Uterus (tissue), 3 donors: ENCODE measurements at regions not wholly inside any gene's neighbourhood (a gene's known extent, or its start where the extent isn't known, plus 50 kb on each side); places are given as distances from the start of the nearest gene placed in this dataset.

Source experiments
- DNase-seq, 2 donors: peaks; one replicate each; pipeline ENCODE4 v3.0.0-alpha.2; 2019 to 2020
- H3K27ac ChIP-seq, 2 donors: fragments of 200-600 bp; sonication (generic); 1 replicate in 1 of 2; 2 replicates in 1 of 2; pipeline ENCODE4 v1.5.1; 2016 to 2018
- H3K27me3 ChIP-seq, 2 donors: fragments of 200-600 bp; sonication (generic); one replicate each; pipeline ENCODE4 v1.5.1; 2018 to 2019; ENCODE audit warnings: control low read depth in 1 of 2
- H3K36me3 ChIP-seq, 2 donors: fragments of 200-600 bp; sonication (generic); one replicate each; pipeline ENCODE4 v1.5.1; 2019; ENCODE audit warnings: control low read depth in 1 of 2
- H3K4me1 ChIP-seq, 2 donors: fragments of 200-600 bp; sonication (generic); one replicate each; pipeline ENCODE4 v1.5.1; 2018 to 2019; ENCODE audit warnings: control low read depth in 1 of 2
- H3K4me3 ChIP-seq, 2 donors: fragments of 200-600 bp; sonication (generic); 1 replicate in 1 of 2; 2 replicates in 1 of 2; pipeline ENCODE4 v1.5.1; 2018 to 2019; ENCODE audit warnings: mild to moderate bottlenecking in 1 of 2
- H3K9me3 ChIP-seq, 2 donors: fragments of 200-600 bp; sonication (generic); one replicate each; pipeline ENCODE4 v1.5.1; 2019; ENCODE audit warnings: control low read depth in 1 of 2
- CTCF ChIP-seq, 4 experiments: fragments of 200-600 bp in 2 of 4; fragments of 450-650 bp in 2 of 4; sonication (generic) in 2 of 4; IDR thresholded peaks; one replicate each; pipeline ENCODE4 v1.5.1; 2016 to 2019; ENCODE audit warnings: antibody characterized with exemption in 4 of 4, mild to moderate bottlenecking in 2 of 4, moderate library complexity in 1 of 4
- POLR2A ChIP-seq, 2 donors: fragments of 450-650 bp; IDR thresholded peaks; one replicate each; pipeline ENCODE4 v1.6.1; 2016; ENCODE audit warnings: antibody characterized with exemption in 2 of 2, mild to moderate bottlenecking in 1 of 2, moderate library complexity in 1 of 2
- intact Hi-C: fragments of 100-400 bp; cut with DNase I; formaldehyde crosslinking; loops from one replicate; pipeline ENCODE4 v1.15.1; 2023; ENCODE audit warnings: low total_unique reads
- donor health status: DM: yes; HTN: yes; CAD: no.

DNA sequence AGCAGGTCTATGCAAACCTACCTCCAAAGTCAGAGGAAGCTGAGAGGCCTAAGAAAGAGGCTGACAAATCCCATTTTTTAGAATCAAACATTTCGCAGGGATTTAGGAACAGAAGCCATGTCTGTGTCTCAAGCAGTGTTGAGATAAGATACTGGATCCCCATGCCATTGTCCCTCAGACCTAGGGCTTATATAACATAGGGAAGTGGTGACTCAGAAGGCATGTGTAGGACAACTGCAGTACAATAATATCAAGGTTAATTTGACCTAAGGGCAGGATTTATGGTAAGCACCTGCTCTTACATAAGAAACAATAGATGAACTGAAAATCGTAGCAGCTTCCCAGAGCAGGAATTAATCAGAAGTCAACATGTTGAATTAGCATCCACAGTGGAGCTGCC lies 459.4 kb downstream of the ANXA1 start:
- H3K9me3 ChIP-seq, result no peaks in the 10 kb centered on the region
- DNase-seq, result no peak
- TF ChIP-seq CTCF (IDR thresholded peaks at IDR 0.05) (no peak), POLR2A (IDR thresholded peaks at IDR 0.05) (no peak)
- no peak overlapping the region for H3K27ac ChIP-seq
- intact Hi-C loops, result no loop called here
- no peak overlapping the region for H3K4me3 ChIP-seq
- H3K36me3 ChIP-seq, result no peaks in the 10 kb centered on the region
- no peaks in the 10 kb centered on the region for H3K4me1 ChIP-seq
- no peaks in the 10 kb centered on the region for H3K27me3 ChIP-seq

DNA sequence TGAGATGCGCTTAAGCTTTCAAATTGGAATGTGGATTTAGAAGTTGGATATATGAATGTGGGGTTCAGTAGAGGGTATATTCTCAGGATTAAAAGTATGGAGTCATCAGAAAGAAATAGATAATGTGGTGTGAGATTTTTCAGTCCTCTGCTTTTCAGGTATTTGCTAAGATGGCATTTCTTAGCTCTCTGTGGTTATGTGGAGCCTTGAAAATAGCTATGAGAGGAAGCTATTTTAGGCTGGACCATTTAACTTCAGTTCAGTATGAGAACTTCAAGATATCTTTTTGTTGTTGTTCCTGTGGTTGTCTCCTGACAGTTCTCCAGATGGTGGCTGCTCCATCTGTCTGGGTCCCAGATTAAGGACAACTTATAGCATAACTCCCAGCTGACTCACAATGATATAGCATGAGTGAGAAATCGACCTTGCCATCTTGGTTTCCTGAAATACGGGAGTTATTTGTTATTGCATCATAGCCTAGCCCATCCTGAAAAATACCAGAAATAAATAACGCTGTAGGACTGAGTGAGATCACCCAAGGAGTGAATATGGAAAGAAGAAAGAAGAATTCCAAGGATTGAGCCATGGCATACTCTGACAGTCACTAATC lies 461.5 kb downstream of the ANXA1 start:
- TF ChIP-seq CTCF (IDR thresholded peaks at IDR 0.05) (no peak), POLR2A (IDR thresholded peaks at IDR 0.05) (no peak)

GRCh38 chr9:73615557-73615956 lies 463.9 kb downstream of the ANXA1 start:
- intact Hi-C loops, result no loop called here
- Histone ChIP-seq H3K27me3 (no peaks in the 10 kb centered on the region), H3K4me3 (no peak overlapping the region), H3K4me1 (no peaks in the 10 kb centered on the region), H3K27ac (no peak overlapping the region), H3K9me3 (no peaks in the 10 kb centered on the region), H3K36me3 (no peaks in the 10 kb centered on the region)
- no peak for TF ChIP-seq CTCF (IDR thresholded peaks at IDR 0.05)
- TF ChIP-seq POLR2A (IDR thresholded peaks at IDR 0.05), result no peak
- DNase-seq, result no peak

More for the DNA sequence above, 461.5 kb downstream of the ANXA1 start:
- no peaks in the 10 kb centered on the region for H3K9me3 ChIP-seq
- H3K4me3 ChIP-seq, result no peak overlapping the region
- H3K27ac ChIP-seq, result no peak overlapping the region
- no peaks in the 10 kb centered on the region for H3K27me3 ChIP-seq
- no peaks in the 10 kb centered on the region for H3K36me3 ChIP-seq
- H3K4me1 ChIP-seq, result no peaks in the 10 kb centered on the region
- intact Hi-C loops, result no loop called here
- no peak for DNase-seq

- Histone ChIP-seq H3K27ac (no peak overlapping the region), H3K4me3 (no peak overlapping the region), H3K27me3 (no peaks in the 10 kb centered on the region), H3K36me3 (no peaks in the 10 kb centered on the region), H3K4me1 (no peaks in the 10 kb centered on the region), H3K9me3 (no peaks in the 10 kb centered on the region)
- intact Hi-C loops, result no loop called here
- TF ChIP-seq CTCF (IDR thresholded peaks at IDR 0.05) (no peak), POLR2A (IDR thresholded peaks at IDR 0.05) (no peak)
- no peak for DNase-seq
Measured at GRCh38 chr9:73617586-73617985, 465.9 kb downstream of the ANXA1 start.

- no peaks in the 10 kb centered on the region for H3K4me1 ChIP-seq
- DNase-seq, result no peak
- no peaks in the 10 kb centered on the region for H3K27me3 ChIP-seq
- TF ChIP-seq CTCF (IDR thresholded peaks at IDR 0.05), result no peak
- TF ChIP-seq POLR2A (IDR thresholded peaks at IDR 0.05), result no peak
- no peaks in the 10 kb centered on the region for H3K9me3 ChIP-seq
- H3K27ac ChIP-seq, result no peak overlapping the region
- H3K4me3 ChIP-seq, result no peak overlapping the region
- H3K36me3 ChIP-seq, result no peaks in the 10 kb centered on the region
- intact Hi-C loops, result no loop called here
Measured at GRCh38 chr9:73640971-73641370, 489.3 kb downstream of the ANXA1 start.
